IMR-90 (cell line): ENCODE measurements at regions not wholly inside any gene's neighbourhood (a gene's known extent, or its start where the extent isn't known, plus 50 kb on each side); places are given as distances from the start of the nearest gene placed in this dataset.

Experiments
- ATAC-seq: fragments of 200-7000 bp; cut with Tn5 transposase; 2 replicates; pipeline ENCODE4 v1.9.1; 2020; ENCODE audit warnings: low read depth, mild to moderate bottlenecking, moderate library complexity
- BruUV-seq: library from RNA; stranded (reverse); fragments of 400-500 nt; replicated peaks from 2 replicates; lab custom pipeline; 2021; lab: Mats Ljungman, UMichigan
- CTCF ChIA-PET: fragments of 300-600 bp; formaldehyde crosslinking; extraction: SDS; loops from one replicate; lab custom pipeline; 2021; ENCODE audit warnings: antibody characterized with exemption; lab: Yijun Ruan, JAX
- POLR2A ChIA-PET: fragments of 300-600 bp; sonication (Branson Sonifier 250); formaldehyde crosslinking; loops from one replicate; lab custom pipeline; 2022; ENCODE audit warnings: antibody characterized with exemption; ENCODE audit not compliant: unreplicated experiment; lab: Charles Lee
- DNase-seq: peaks from one replicate; pipeline ENCODE4 v3.0.0; 2013
- H2AFZ ChIP-seq: replicated peaks from 2 replicates; pipeline ENCODE3; 2013; ENCODE audit warnings: low read length, mild to moderate bottlenecking; ENCODE audit not compliant: poor library complexity
- H2AK5ac ChIP-seq: 2 replicates; pipeline ENCODE4 v1.6.1; 2013; ENCODE audit warnings: low read depth, low read length, inconsistent platforms
- H2AK9ac ChIP-seq: replicated peaks from 2 replicates; pipeline ENCODE3; 2013; ENCODE audit warnings: mild to moderate bottlenecking, low read depth, low read length, moderate library complexity; ENCODE audit not compliant: poor library complexity
- H2BK120ac ChIP-seq: 2 replicates; pipeline ENCODE4 v1.6.1; 2013; ENCODE audit warnings: low read depth, low read length, inconsistent platforms
- H2BK15ac ChIP-seq: 3 replicates; pipeline ENCODE4 v1.6.1; 2013; ENCODE audit warnings: low read depth, low read length, inconsistent platforms
- H2BK20ac ChIP-seq: 2 replicates; pipeline ENCODE4 v1.6.1; 2013; ENCODE audit warnings: low read depth, mild to moderate bottlenecking, inconsistent platforms, low read length, moderate library complexity
- H2BK5ac ChIP-seq: 2 replicates; pipeline ENCODE4 v1.6.1; 2013; ENCODE audit warnings: mild to moderate bottlenecking, low read depth, low read length, inconsistent platforms; ENCODE audit not compliant: poor library complexity, severe bottlenecking
- H3K14ac ChIP-seq: replicated peaks from 2 replicates; pipeline ENCODE4 v1.6.1; 2013; ENCODE audit warnings: low read depth, low read length, inconsistent platforms
- H3K18ac ChIP-seq: 2 replicates; pipeline ENCODE4 v1.6.1; 2013; ENCODE audit warnings: low read depth, low read length, control low read depth
- H3K23ac ChIP-seq: 2 replicates; pipeline ENCODE4 v1.6.1; 2013; ENCODE audit warnings: low read depth, low read length, inconsistent platforms
- H3K27ac ChIP-seq: 2 replicates; pipeline ENCODE4 v1.5.1; 2013; ENCODE audit warnings: mild to moderate bottlenecking, control low read depth, low read length; ENCODE audit not compliant: insufficient read depth
- H3K27me3 ChIP-seq: 2 replicates; pipeline ENCODE4 v1.6.1; 2013; ENCODE audit warnings: low read length; ENCODE audit not compliant: control insufficient read depth, insufficient read depth
- H3K36me3 ChIP-seq: 2 replicates; pipeline ENCODE4 v1.6.1; 2013; ENCODE audit warnings: low read length, mixed read lengths; ENCODE audit not compliant: control insufficient read depth, insufficient read depth
- H3K4ac ChIP-seq: 2 replicates; pipeline ENCODE4 v1.6.1; 2013; ENCODE audit warnings: low read depth, low read length, inconsistent platforms
- H3K4me1 ChIP-seq: 2 replicates; pipeline ENCODE4 v1.6.1; 2013; ENCODE audit warnings: low read length, mixed read lengths; ENCODE audit not compliant: control insufficient read depth, insufficient read depth
- H3K4me2 ChIP-seq: 2 replicates; pipeline ENCODE4 v1.6.1; 2013; ENCODE audit warnings: low read depth, mild to moderate bottlenecking, control low read depth, low read length, moderate library complexity
- H3K4me3 ChIP-seq: 2 replicates; pipeline ENCODE4 v1.5.1; 2013; ENCODE audit warnings: low read depth, mild to moderate bottlenecking, control low read depth, low read length, moderate library complexity; ENCODE audit not compliant: insufficient read depth
- H3K56ac ChIP-seq: 2 replicates; pipeline ENCODE4 v1.6.1; 2013; ENCODE audit warnings: low read length, inconsistent platforms; ENCODE audit not compliant: insufficient read depth; ENCODE audit errors: extremely low read depth
- H3K79me1 ChIP-seq, 2 experiments: 2 replicates each; pipeline ENCODE4 v1.6.1; 2013; ENCODE audit warnings: low read length in 2 of 2, inconsistent platforms in 1 of 2, low read depth in 1 of 2
- H3K9ac ChIP-seq: 2 replicates; pipeline ENCODE4 v1.6.1; 2013; ENCODE audit warnings: low read depth, low read length, control low read depth
- H3K9me1 ChIP-seq: 2 replicates; pipeline ENCODE4 v1.6.1; 2013; ENCODE audit warnings: low read length, inconsistent platforms; ENCODE audit not compliant: insufficient read depth
- H3K9me3 ChIP-seq: 2 replicates; pipeline ENCODE4 v1.6.1; 2013; ENCODE audit warnings: low read length; ENCODE audit not compliant: control insufficient read depth, insufficient read depth
- H4K20me1 ChIP-seq: 2 replicates; pipeline ENCODE4 v1.6.1; 2013; ENCODE audit warnings: low read length, inconsistent platforms; ENCODE audit not compliant: insufficient read depth
- H4K5ac ChIP-seq: 2 replicates; pipeline ENCODE4 v1.6.1; 2013; ENCODE audit warnings: mild to moderate bottlenecking, low read depth, low read length, control low read depth
- H4K8ac ChIP-seq, 2 experiments: 2 replicates each; pipeline ENCODE4 v1.6.1; 2013; ENCODE audit warnings: low read depth in 2 of 2, low read length in 2 of 2, control low read depth in 1 of 2, inconsistent platforms in 1 of 2
- H4K91ac ChIP-seq: 2 replicates; pipeline ENCODE4 v1.6.1; 2013; ENCODE audit warnings: low read depth, low read length, inconsistent platforms; ENCODE audit not compliant: insufficient read depth
- NFE2L2 ChIP-seq: fragments of 150-350 bp; IDR thresholded peaks from 2 replicates; pipeline ENCODE4 v1.6.1; 2016; ENCODE audit warnings: low read depth, mild to moderate bottlenecking, low read length
- POLR2A ChIP-seq: IDR thresholded peaks from 2 replicates; pipeline ENCODE4 v1.6.1; 2012; ENCODE audit warnings: mild to moderate bottlenecking, low read depth, low read length
- RFX5 ChIP-seq: IDR thresholded peaks from 2 replicates; pipeline ENCODE4 v1.8.0; 2012; ENCODE audit warnings: low read depth, mild to moderate bottlenecking, low read length, moderate library complexity
- SMC3 ChIP-seq: fragments of 150-350 bp; IDR thresholded peaks from 2 replicates; pipeline ENCODE4 v1.6.1; 2016; ENCODE audit warnings: low read depth, mild to moderate bottlenecking, antibody characterized with exemption, low read length, moderate library complexity
- WGBS, 2 experiments: methylation state at CpG; one replicate each; pipeline versions ENCODE4 v1.1.5 to v1.1.7; 2013; ENCODE audit warnings: missing lambda C conversion rate in 2 of 2; ENCODE audit not compliant: insufficient read length in 1 of 2; ENCODE audit errors: extremely low coverage in 2 of 2; 5-methylcytosine and 5-hydroxymethylcytosine counted together
- dilution Hi-C: fragments of 300-500 bp; cut with HindIII; formaldehyde crosslinking; loops from one replicate; pipeline ENCODE4 v1.14.3; 2018; ENCODE audit warnings: low sequenced_read_pairs; ENCODE audit not compliant: unreplicated experiment
- in situ Hi-C: fragments of 300-500 bp; cut with MboI; formaldehyde crosslinking; loops from 3 replicates; pipeline ENCODE4 v1.14.3; 2019; ENCODE audit warnings: low sequenced_read_pairs, inconsistent platforms, mixed read lengths
- intact Hi-C: fragments of 100-400 bp; cut with micrococcal nuclease; formaldehyde crosslinking; loops from 2 replicates; pipeline ENCODE4 v1.10.0; 2022

GRCh38 chr7:17078298-17078697, 196.5 kb upstream of the AGR3 start:
- H2AFZ ChIP-seq = no peak overlapping the region
- no peak overlapping the region for H3K4ac ChIP-seq
- dilution Hi-C loops (no loop called here), in situ Hi-C loops (no loop called here), intact Hi-C loops (no loop called here)
- no TSS peak for BruUV-seq
- no peak overlapping the region for H3K9ac ChIP-seq
- ATAC-seq (no peak), DNase-seq (no peak)
- H3K4me3 ChIP-seq = no peak overlapping the region
- no peak overlapping the region for H3K14ac ChIP-seq
- CTCF ChIA-PET = interaction anchor here (0.6 kb wide), 1 partner anchor 153 kb away, joined by 3 read pairs; no protein-coding TSS in a partner anchor
- H4K5ac ChIP-seq = no peak overlapping the region
- no peaks in the 10 kb centered on the region for H3K9me3 ChIP-seq
- H3K9me1 ChIP-seq = no peaks in the 10 kb centered on the region
- no peak overlapping the region for H2BK20ac ChIP-seq
- no peak overlapping the region for H2AK5ac ChIP-seq
- WGBS, 2 experiments = 100% methylated on average over 1 of the region's 6 CpGs; no CpG with 5 or more reads in 1 of the 2 experiments
- TF ChIP-seq RFX5 (no peak), NFE2L2 (no peak), SMC3 (no peak), POLR2A (no peak)
- no peaks in the 10 kb centered on the region for H3K27me3 ChIP-seq
- no peak overlapping the region for H3K4me2 ChIP-seq
- H3K18ac ChIP-seq = no peak overlapping the region
- no peaks in the 10 kb centered on the region for H3K79me1 ChIP-seq
- H3K56ac ChIP-seq = no peak overlapping the region
- no peaks in the 10 kb centered on the region for H4K20me1 ChIP-seq
- no peak overlapping the region for H2BK120ac ChIP-seq
- no peaks in the 10 kb centered on the region for H3K36me3 ChIP-seq
- H4K91ac ChIP-seq = no peak overlapping the region
- H3K4me1 ChIP-seq = no peaks in the 10 kb centered on the region
- H3K27ac ChIP-seq = no peak overlapping the region
- no peak overlapping the region for H2AK9ac ChIP-seq
- H2BK5ac ChIP-seq = no peak overlapping the region
- no peak overlapping the region for H4K8ac ChIP-seq
- POLR2A ChIA-PET = no interaction called here
- no peak overlapping the region for H2BK15ac ChIP-seq
- H3K23ac ChIP-seq = no peak overlapping the region
